Renal cortical epithelial cell (primary cell): ENCODE measurements at regions not wholly inside any gene's neighbourhood (a gene's known extent, or its start where the extent isn't known, plus 50 kb on each side); places are given as distances from the start of the nearest gene placed in this dataset.

Experiments
- DNase-seq: peaks from one replicate; pipeline ENCODE4 v3.0.0-alpha.2; 2011; ENCODE audit warnings: low read depth

GRCh38 chr12:92359581-92360209, 214.0 kb upstream of the BTG1 start:
- DNase-seq = no peak

GRCh38 chr12:92357584-92358261, 212.1 kb upstream of the BTG1 start:
- DNase-seq = no peak

GRCh38 chr12:92356425-92356824, 210.8 kb upstream of the BTG1 start:
- no peak for DNase-seq

GRCh38 chr12:92349635-92350034, 204.0 kb upstream of the BTG1 start:
- no peak for DNase-seq

GRCh38 chr12:92342574-92342973, 196.9 kb upstream of the BTG1 start:
- no peak for DNase-seq

GRCh38 chr12:92341065-92341668, 195.5 kb upstream of the BTG1 start:
- DNase-seq = peak; percentile 25

GRCh38 chr12:92340441-92341064, 194.9 kb upstream of the BTG1 start:
- no peak for DNase-seq

- DNase-seq = no peak
Measured at GRCh38 chr12:92340003-92340402, 194.4 kb upstream of the BTG1 start.

GRCh38 chr12:92339198-92339821, 193.7 kb upstream of the BTG1 start:
- no peak for DNase-seq

- no peak for DNase-seq
Measured at GRCh38 chr12:92338671-92339070, 193.0 kb upstream of the BTG1 start.

- no peak for DNase-seq
Measured at GRCh38 chr12:92338102-92338501, 192.5 kb upstream of the BTG1 start.

GRCh38 chr12:92337128-92337527, 191.5 kb upstream of the BTG1 start:
- peak; percentile 7 for DNase-seq

GRCh38 chr12:92336641-92337040, 191.0 kb upstream of the BTG1 start:
- DNase-seq = peak; percentile 18

- no peak for DNase-seq
Measured at GRCh38 chr12:92335831-92336230, 190.2 kb upstream of the BTG1 start.

- no peak for DNase-seq
Measured at GRCh38 chr12:92334552-92334951, 188.9 kb upstream of the BTG1 start.

- no peak for DNase-seq
Measured at GRCh38 chr12:92332552-92332951, 186.9 kb upstream of the BTG1 start.

GRCh38 chr12:92331383-92331782, 185.7 kb upstream of the BTG1 start:
- DNase-seq = no peak

- no peak for DNase-seq
Measured at GRCh38 chr12:92330654-92331053, 185.0 kb upstream of the BTG1 start.

- DNase-seq = no peak
Measured at GRCh38 chr12:92326877-92327276, 181.2 kb upstream of the BTG1 start.

GRCh38 chr12:92324849-92325500, 179.3 kb upstream of the BTG1 start:
- no peak for DNase-seq

- no peak for DNase-seq
Measured at GRCh38 chr12:92312463-92312964, 166.9 kb upstream of the BTG1 start.
